HCT116 (cell line): ENCODE measurements at regions not wholly inside any gene's neighbourhood (a gene's known extent, or its start where the extent isn't known, plus 50 kb on each side); places are given as distances from the start of the nearest gene placed in this dataset.

Experiments used
- ATAC-seq: fragments of 200-7000 bp; cut with Tn5 transposase; 2 replicates; pipeline ENCODE4 v1.9.1; 2020; ENCODE audit warnings: mild to moderate bottlenecking, moderate library complexity
- BruUV-seq: library from RNA; stranded (reverse); fragments of 400-500 nt; replicated peaks from 2 replicates; lab custom pipeline; 2021; lab: Mats Ljungman, UMichigan
- CTCF ChIA-PET: fragments of 300-600 bp; sonication (Branson Sonifier 250); formaldehyde crosslinking; loops from one replicate; lab custom pipeline; 2021; ENCODE audit warnings: antibody characterized with exemption; lab: Charles Lee
- POLR2A ChIA-PET: fragments of 300-600, 350-600 bp; sonication (Branson Sonifier 250); formaldehyde crosslinking; loops from one replicate; lab custom pipeline; 2021; ENCODE audit warnings: antibody characterized with exemption; lab: Charles Lee
- RAD21 ChIA-PET, 2 experiments: fragments of 300-600 bp; sonication (Branson Sonifier 250); formaldehyde crosslinking; loops; one replicate each; lab custom pipeline; 2023; ENCODE audit warnings: low total read pairs in 2 of 2; ENCODE audit not compliant: uncharacterized antibody in 2 of 2, unreplicated experiment in 2 of 2, low non-redundant PET in 1 of 2; lab: Charles Lee
- DNase-seq: peaks from one replicate; pipeline ENCODE4 v3.0.0-alpha.2; 2010; ENCODE audit warnings: low read depth, low spot score
- H2AFZ ChIP-seq: fragments of 200-600 bp; shearing (Covaris generic), sonication (generic); 2 replicates; pipeline ENCODE4 v1.6.1; 2017; ENCODE audit warnings: low read depth, mixed run types, mixed read lengths, antibody characterized with exemption, low read length; ENCODE audit not compliant: poor library complexity, severe bottlenecking
- H3K27ac ChIP-seq: 2 replicates; pipeline ENCODE4 v1.5.1; 2012; ENCODE audit warnings: low read depth, low read length
- H3K27me3 ChIP-seq: fragments of 200-600 bp; sonication (generic); 2 replicates; pipeline ENCODE4 v1.6.1; 2016; ENCODE audit warnings: mixed run types, low read length, mixed read lengths; ENCODE audit not compliant: insufficient read depth
- H3K36me3 ChIP-seq, 2 experiments: fragments of 200-500 bp in 1 of 2; fragments of 200-600 bp in 1 of 2; sonication (Bioruptor generic) in 1 of 2; sonication (generic) in 1 of 2; 2 replicates each; pipeline versions ENCODE4 v1.5.1 to v1.6.1; 2014 to 2016; ENCODE audit warnings: low read length in 2 of 2, inconsistent platforms in 1 of 2, mixed read lengths in 1 of 2, mixed run types in 1 of 2; ENCODE audit not compliant: insufficient read depth in 2 of 2, control insufficient read depth in 1 of 2
- H3K4me1 ChIP-seq, 2 experiments: fragments of 200-600 bp in 1 of 2; sonication (generic) in 1 of 2; 2 replicates each; pipeline versions ENCODE4 v1.5.1 to v1.6.1; 2012 to 2017; ENCODE audit warnings: low read length in 2 of 2, inconsistent platforms in 1 of 2, mild to moderate bottlenecking in 1 of 2, mixed read lengths in 1 of 2, mixed run types in 1 of 2, moderate library complexity in 1 of 2; ENCODE audit not compliant: insufficient read depth in 2 of 2, control insufficient read depth in 1 of 2
- H3K4me2 ChIP-seq: fragments of 200-600 bp; sonication (generic); 2 replicates; pipeline ENCODE4 v1.6.1; 2017; ENCODE audit warnings: mixed run types, low read length, mixed read lengths
- H3K4me3 ChIP-seq, 2 experiments: fragments of 200-600 bp in 1 of 2; sonication (generic) in 1 of 2; replicated peaks in 1 of 2; 2 replicates each; pipeline ENCODE4 v1.5.1; 2011 to 2016; ENCODE audit warnings: low read length in 2 of 2, control low read depth in 1 of 2, low read depth in 1 of 2, mild to moderate bottlenecking in 1 of 2, mixed read lengths in 1 of 2, mixed run types in 1 of 2
- H3K79me2 ChIP-seq: fragments of 200-600 bp; sonication (generic); 2 replicates; pipeline ENCODE4 v1.6.1; 2017; ENCODE audit warnings: mild to moderate bottlenecking, mixed run types, low read length, moderate library complexity, mixed read lengths; ENCODE audit not compliant: insufficient read depth
- H3K9ac ChIP-seq: fragments of 200-600 bp; sonication (generic); 2 replicates; pipeline ENCODE4 v1.6.1; 2016; ENCODE audit warnings: low read length, mixed read lengths
- H3K9me2 ChIP-seq: fragments of 200-600 bp; sonication (generic), shearing (Covaris generic); 2 replicates; pipeline ENCODE4 v1.6.1; 2017; ENCODE audit warnings: mixed run types, mild to moderate bottlenecking, moderate library complexity; ENCODE audit not compliant: insufficient read depth
- H3K9me3 ChIP-seq, 2 experiments: fragments of 200-500 bp in 1 of 2; fragments of 200-600 bp in 1 of 2; sonication (Bioruptor generic) in 1 of 2; sonication (generic) in 1 of 2; 2 replicates each; pipeline ENCODE4 v1.6.1; 2014 to 2017; ENCODE audit warnings: low read length in 2 of 2, mixed read lengths in 2 of 2, inconsistent platforms in 1 of 2, low read depth in 1 of 2, mild to moderate bottlenecking in 1 of 2, mixed run types in 1 of 2, moderate library complexity in 1 of 2; ENCODE audit not compliant: control insufficient read depth in 1 of 2, insufficient read depth in 1 of 2
- H4K20me1 ChIP-seq: fragments of 200-600 bp; sonication (generic), shearing (Covaris generic); 2 replicates; pipeline ENCODE4 v1.6.1; 2017; ENCODE audit warnings: mixed run types, mild to moderate bottlenecking, moderate library complexity; ENCODE audit not compliant: insufficient read depth
- CBX3 ChIP-seq: IDR thresholded peaks from 2 replicates; pipeline ENCODE4 v1.6.1; 2012; ENCODE audit warnings: low read depth
- CEBPB ChIP-seq: IDR thresholded peaks from 2 replicates; pipeline ENCODE4 v1.6.1; 2012; ENCODE audit warnings: low read depth
- CTCF ChIP-seq, 3 experiments: fragments of 200-600 bp in 1 of 3; sonication (generic) in 1 of 3; IDR thresholded peaks in 2 of 3; conservative IDR thresholded peaks in 1 of 3; 2 replicates each; pipeline ENCODE4 v1.5.1; 2012 to 2017; ENCODE audit warnings: low read depth in 2 of 3, low read length in 2 of 3, antibody characterized with exemption in 1 of 3, borderline replicate concordance in 1 of 3, control low read depth in 1 of 3, mild to moderate bottlenecking in 1 of 3, mixed read lengths in 1 of 3, mixed run types in 1 of 3, moderate library complexity in 1 of 3; ENCODE audit not compliant: insufficient read depth in 1 of 3
- EGR1 ChIP-seq: IDR thresholded peaks from 2 replicates; pipeline ENCODE4 v1.6.1; 2012; ENCODE audit warnings: low read depth
- EZH2 ChIP-seq: fragments of 200-600 bp; sonication (generic); IDR thresholded peaks from 2 replicates; pipeline ENCODE4 v1.6.1; 2017; ENCODE audit warnings: antibody characterized with exemption, mixed run types
- JUND ChIP-seq: IDR thresholded peaks from 2 replicates; pipeline ENCODE4 v1.6.1; 2012
- POLR2A ChIP-seq: IDR thresholded peaks from 2 replicates; pipeline ENCODE4 v1.7.0; 2011; ENCODE audit warnings: borderline replicate concordance; ENCODE audit not compliant: insufficient read depth, insufficient read length; ENCODE audit errors: extremely low read depth
- POLR2AphosphoS5 ChIP-seq: IDR thresholded peaks from 2 replicates; pipeline ENCODE4 v1.6.1; 2011; ENCODE audit warnings: mild to moderate bottlenecking, low read depth, low read length, moderate library complexity
- RAD21 ChIP-seq: IDR thresholded peaks from 2 replicates; pipeline ENCODE4 v1.6.1; 2012; ENCODE audit warnings: low read depth, mild to moderate bottlenecking
- REST ChIP-seq: IDR thresholded peaks from 2 replicates; pipeline ENCODE4 v1.6.1; 2012; ENCODE audit warnings: low read depth
- SRF ChIP-seq: IDR thresholded peaks from 2 replicates; pipeline ENCODE4 v1.6.1; 2012; ENCODE audit warnings: low read depth
- TCF7L2 ChIP-seq: IDR thresholded peaks from 2 replicates; pipeline ENCODE4 v1.7.0; 2011; ENCODE audit warnings: borderline replicate concordance, inconsistent platforms; ENCODE audit not compliant: insufficient read depth, insufficient read length; ENCODE audit errors: extremely low read depth
- YY1 ChIP-seq: IDR thresholded peaks from 2 replicates; pipeline ENCODE4 v1.6.1; 2011; ENCODE audit warnings: low read length, low read depth, moderate library complexity, mild to moderate bottlenecking; ENCODE audit not compliant: insufficient replicate concordance; ENCODE audit errors: extremely low read depth
- ZFX ChIP-seq: fragments of 450-650 bp; IDR thresholded peaks from 2 replicates; pipeline ENCODE4 v1.6.1; 2017
- ZNF274 ChIP-seq: fragments of 200-500 bp; sonication (Bioruptor generic); IDR thresholded peaks from 2 replicates; pipeline ENCODE4 v1.6.1; 2014; ENCODE audit warnings: mild to moderate bottlenecking, low read depth, low read length, inconsistent platforms
- intact Hi-C: fragments of 100-400 bp; cut with micrococcal nuclease; formaldehyde crosslinking; loops from 2 replicates; pipeline ENCODE4 v1.10.0; 2022
- TF ChIP-seq, protein P1 (sequence below): IDR thresholded peaks from 2 replicates; pipeline ENCODE4 v1.6.1; 2012
- TF ChIP-seq, protein P2 (sequence below): IDR thresholded peaks from 2 replicates; pipeline ENCODE4 v1.6.1; 2012

DNA sequence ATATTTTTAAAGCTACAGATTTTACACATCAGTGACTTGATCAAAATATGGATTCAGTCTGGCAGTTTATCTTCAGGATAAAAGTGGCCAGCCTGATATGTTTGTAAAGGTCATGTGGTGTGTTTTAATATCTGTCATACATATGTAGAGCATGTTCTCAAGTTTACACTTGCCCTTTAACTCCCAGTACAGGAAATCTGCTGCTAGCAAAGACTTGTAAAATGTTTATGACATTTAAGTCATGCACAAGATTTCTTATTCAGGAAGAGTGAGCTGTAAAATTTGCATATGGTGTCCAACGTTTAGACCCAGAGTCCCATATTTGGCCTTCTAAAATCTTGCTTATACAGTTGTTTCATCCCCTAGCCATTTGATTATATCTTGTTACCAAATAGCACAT lies 197.5 kb upstream of the FLRT2 start:
- no peaks in the 10 kb centered on the region for H3K9me2 ChIP-seq
- ATAC-seq: no peak
- no peaks in the 10 kb centered on the region for H3K4me1 ChIP-seq
- no peaks in the 10 kb centered on the region for H3K79me2 ChIP-seq
- no TSS peak for BruUV-seq
- ChIA-PET CTCF (no interaction called here), RAD21 (no interaction called here), POLR2A (no interaction called here)
- no peak for DNase-seq
- no peak overlapping the region for H3K27ac ChIP-seq
- H3K4me2 ChIP-seq: no peak overlapping the region
- H2AFZ ChIP-seq: no peak overlapping the region
- TF ChIP-seq CBX3 (no peak), REST (no peak), SRF (no peak), POLR2AphosphoS5 (no peak), POLR2A (no peak), EGR1 (no peak), RAD21 (no peak), CEBPB (no peak), ZNF274 (no peak), TCF7L2 (no peak), YY1 (no peak), JUND (no peak), EZH2 (no peak), CTCF (IDR thresholded peaks at IDR 0.05 in 2 of 3, conservative IDR thresholded peaks at IDR 0.05 in 1 of 3; ENCODE audit: borderline replicate concordance in 1 of 3, insufficient read depth in 1 of 3, low read depth in 2 of 3, low read length in 2 of 3) (no peak), ZFX (no peak)
- TF ChIP-seq, protein P1, sequence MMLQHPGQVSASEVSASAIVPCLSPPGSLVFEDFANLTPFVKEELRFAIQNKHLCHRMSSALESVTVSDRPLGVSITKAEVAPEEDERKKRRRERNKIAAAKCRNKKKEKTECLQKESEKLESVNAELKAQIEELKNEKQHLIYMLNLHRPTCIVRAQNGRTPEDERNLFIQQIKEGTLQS: no peak
- TF ChIP-seq, protein P2, sequence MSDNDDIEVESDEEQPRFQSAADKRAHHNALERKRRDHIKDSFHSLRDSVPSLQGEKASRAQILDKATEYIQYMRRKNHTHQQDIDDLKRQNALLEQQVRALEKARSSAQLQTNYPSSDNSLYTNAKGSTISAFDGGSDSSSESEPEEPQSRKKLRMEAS: no peak
- H3K36me3 ChIP-seq: no peaks in the 10 kb centered on the region
- no peaks in the 10 kb centered on the region for H3K27me3 ChIP-seq
- intact Hi-C loops: no loop called here
- no peak overlapping the region for H3K4me3 ChIP-seq
- no peaks in the 10 kb centered on the region for H4K20me1 ChIP-seq
- peaks cover 6 to 22% of the 10 kb centered on the region in 2 experiments; a peak in 2 of 4 replicates for H3K9me3 ChIP-seq
- no peak overlapping the region for H3K9ac ChIP-seq
